Astrocyte (in vitro differentiated cells and primary cell): ENCODE measurements at regions not wholly inside any gene's neighbourhood (a gene's known extent, or its start where the extent isn't known, plus 50 kb on each side); places are given as distances from the start of the nearest gene placed in this dataset.

ENCODE experiments used
- DNase-seq: peaks from one replicate; pipeline ENCODE4 v3.0.0-alpha.2; 2010; ENCODE audit warnings: low read depth
- FAIRE-seq: peaks from 2 replicates; lab custom pipeline; 2011; peaks lifted over from hg19 to GRCh38; lab: Jason Lieb, UNC
- H2AFZ ChIP-seq: 2 replicates; pipeline ENCODE4 v1.6.0; 2012; ENCODE audit warnings: low read depth, low read length, inconsistent platforms
- H3K27ac ChIP-seq: 2 replicates; pipeline ENCODE4 v1.5.1; 2011; ENCODE audit warnings: low read depth, low read length, inconsistent platforms
- H3K27me3 ChIP-seq: 2 replicates; pipeline ENCODE4 v1.6.0; 2011; ENCODE audit warnings: low read length, inconsistent platforms; ENCODE audit not compliant: insufficient read depth
- H3K36me3 ChIP-seq: 2 replicates; pipeline ENCODE4 v1.5.1; 2011; ENCODE audit warnings: low read length, inconsistent platforms; ENCODE audit not compliant: insufficient read depth
- H3K4me1 ChIP-seq: 2 replicates; pipeline ENCODE4 v1.5.1; 2011; ENCODE audit warnings: low read length, inconsistent platforms; ENCODE audit not compliant: insufficient read depth
- H3K4me2 ChIP-seq: 2 replicates; pipeline ENCODE4 v1.6.0; 2012; ENCODE audit warnings: low read length, inconsistent platforms
- H3K4me3 ChIP-seq: 2 replicates; pipeline ENCODE4 v1.5.1; 2011; ENCODE audit warnings: low read depth, mild to moderate bottlenecking, low read length, inconsistent platforms; ENCODE audit not compliant: insufficient read depth
- H3K79me2 ChIP-seq: 2 replicates; pipeline ENCODE4 v1.6.0; 2012; ENCODE audit warnings: mild to moderate bottlenecking, low read length, inconsistent platforms; ENCODE audit not compliant: insufficient read depth
- H3K9ac ChIP-seq: 2 replicates; pipeline ENCODE4 v1.6.0; 2012; ENCODE audit warnings: mild to moderate bottlenecking, low read length, inconsistent platforms
- H3K9me3 ChIP-seq: 2 replicates; pipeline ENCODE4 v1.5.1; 2012; ENCODE audit warnings: low read depth, mild to moderate bottlenecking, low read length, inconsistent platforms; ENCODE audit not compliant: insufficient read depth
- H4K20me1 ChIP-seq: 2 replicates; pipeline ENCODE4 v1.6.0; 2012; ENCODE audit warnings: low read length, inconsistent platforms; ENCODE audit not compliant: insufficient read depth
- H3K27ac Mint-ChIP-seq: one replicate; pipeline ENCODE4 v1.8.0; 2021; ENCODE audit warnings: mild to moderate bottlenecking, mixed read lengths; ENCODE audit not compliant: unreplicated experiment
- H3K27me3 Mint-ChIP-seq: one replicate; pipeline ENCODE4 v1.8.0; 2021; ENCODE audit warnings: low read depth, mixed read lengths; ENCODE audit not compliant: unreplicated experiment
- H3K36me3 Mint-ChIP-seq: one replicate; pipeline ENCODE4 v1.8.0; 2021; ENCODE audit warnings: low read depth, mixed read lengths; ENCODE audit not compliant: unreplicated experiment
- H3K4me1 Mint-ChIP-seq: one replicate; pipeline ENCODE4 v1.8.0; 2021; ENCODE audit warnings: low read depth, mixed read lengths; ENCODE audit not compliant: unreplicated experiment
- H3K4me3 Mint-ChIP-seq: one replicate; pipeline ENCODE4 v1.8.0; 2021; ENCODE audit warnings: mild to moderate bottlenecking, moderate library complexity, mixed read lengths; ENCODE audit not compliant: unreplicated experiment
- H3K9me3 Mint-ChIP-seq: one replicate; pipeline ENCODE4 v1.8.0; 2021; ENCODE audit warnings: mild to moderate bottlenecking, mixed read lengths; ENCODE audit not compliant: unreplicated experiment
- CTCF ChIP-seq: IDR thresholded peaks from 2 replicates; pipeline ENCODE4 v1.5.1; 2011; ENCODE audit warnings: low read depth, mild to moderate bottlenecking, inconsistent platforms, low read length, moderate library complexity; ENCODE audit not compliant: insufficient read depth
- EZH2 ChIP-seq: IDR thresholded peaks from 2 replicates; pipeline ENCODE4 v1.6.1; 2012; ENCODE audit warnings: mild to moderate bottlenecking, low read length, inconsistent platforms; ENCODE audit not compliant: insufficient read depth

GRCh38 chr6:44733126-44733525 lies 345.6 kb downstream of the CDC5L start:
- no peak overlapping the region for H3K27ac Mint-ChIP-seq
- H3K4me3 ChIP-seq, result no peak overlapping the region
- H3K4me1 ChIP-seq, result peaks cover 11% of the 10 kb centered on the region
- H3K9me3 ChIP-seq, result no peaks in the 10 kb centered on the region
- no peaks in the 10 kb centered on the region for H3K36me3 ChIP-seq
- no peak overlapping the region for H3K4me3 Mint-ChIP-seq
- peaks cover 8% of the 10 kb centered on the region for H3K27me3 Mint-ChIP-seq
- no peak for DNase-seq
- H3K79me2 ChIP-seq, result no peaks in the 10 kb centered on the region
- no peaks in the 10 kb centered on the region for H3K36me3 Mint-ChIP-seq
- H3K9ac ChIP-seq, result no peak overlapping the region
- no peak overlapping the region for H2AFZ ChIP-seq
- peaks cover 22% of the 10 kb centered on the region for H3K4me1 Mint-ChIP-seq
- no peak overlapping the region for H3K4me2 ChIP-seq
- H4K20me1 ChIP-seq, result no peaks in the 10 kb centered on the region
- no peak overlapping the region for H3K27ac ChIP-seq
- FAIRE-seq, result no peak
- no peaks in the 10 kb centered on the region for H3K9me3 Mint-ChIP-seq
- peaks cover under 1% of the 10 kb centered on the region for H3K27me3 ChIP-seq
- no peak for TF ChIP-seq CTCF
- TF ChIP-seq EZH2, result no peak

- H3K9me3 ChIP-seq, result no peaks in the 10 kb centered on the region
- H2AFZ ChIP-seq, result no peak overlapping the region
- no peak overlapping the region for H3K4me2 ChIP-seq
- DNase-seq (no peak), FAIRE-seq (no peak)
- H3K4me3 ChIP-seq, result no peak overlapping the region
- H3K4me1 ChIP-seq, result peaks cover 11% of the 10 kb centered on the region
- H3K27me3 ChIP-seq, result no peaks in the 10 kb centered on the region
- no peaks in the 10 kb centered on the region for H3K9me3 Mint-ChIP-seq
- no peaks in the 10 kb centered on the region for H3K79me2 ChIP-seq
- peaks cover 26% of the 10 kb centered on the region for H3K4me1 Mint-ChIP-seq
- no peaks in the 10 kb centered on the region for H3K36me3 Mint-ChIP-seq
- no peaks in the 10 kb centered on the region for H4K20me1 ChIP-seq
- H3K36me3 ChIP-seq, result no peaks in the 10 kb centered on the region
- no peak overlapping the region for H3K27ac ChIP-seq
- TF ChIP-seq CTCF (no peak), EZH2 (no peak)
- H3K9ac ChIP-seq, result no peak overlapping the region
- H3K27me3 Mint-ChIP-seq, result peaks cover 5% of the 10 kb centered on the region
- H3K4me3 Mint-ChIP-seq, result no peak overlapping the region
- H3K27ac Mint-ChIP-seq, result no peak overlapping the region
Measured at GRCh38 chr6:44733868-44734267, 346.4 kb downstream of the CDC5L start.

GRCh38 chr6:44734886-44735629 lies 347.6 kb downstream of the CDC5L start:
- TF ChIP-seq EZH2 (no peak), CTCF (no peak)

More at GRCh38 chr6:44734886-44735629, 347.6 kb downstream of the CDC5L start:
- H3K4me3 ChIP-seq, result no peak overlapping the region
- H3K9me3 ChIP-seq, result no peaks in the 10 kb centered on the region
- no peaks in the 10 kb centered on the region for H3K79me2 ChIP-seq
- Mint-ChIP-seq H3K27me3 (peaks cover 5% of the 10 kb centered on the region), H3K27ac (no peak overlapping the region), H3K4me1 (peaks cover 32% of the 10 kb centered on the region), H3K36me3 (no peaks in the 10 kb centered on the region), H3K9me3 (no peaks in the 10 kb centered on the region), H3K4me3 (no peak overlapping the region)
- FAIRE-seq, result no peak
- H3K27ac ChIP-seq, result no peak overlapping the region
- H2AFZ ChIP-seq, result no peak overlapping the region
- H3K4me1 ChIP-seq, result peaks cover 11% of the 10 kb centered on the region
- H3K4me2 ChIP-seq, result no peak overlapping the region
- H4K20me1 ChIP-seq, result no peaks in the 10 kb centered on the region
- no peak overlapping the region for H3K9ac ChIP-seq
- H3K27me3 ChIP-seq, result no peaks in the 10 kb centered on the region
- no peaks in the 10 kb centered on the region for H3K36me3 ChIP-seq
- no peak for DNase-seq
